IPS-NIHi7 (cell line): ENCODE measurements at regions not wholly inside any gene's neighbourhood (a gene's known extent, or its start where the extent isn't known, plus 50 kb on each side); places are given as distances from the start of the nearest gene placed in this dataset.
"Not testable (repeated sequence)": the region's sequence is repeated elsewhere in the genome, so short reads cannot be mapped to it uniquely, and the experiment has no call there.

Experiments
- DNase-seq: peaks from one replicate; pipeline ENCODE4 v3.0.0; 2012; ENCODE audit warnings: mixed read lengths; ENCODE audit errors: extremely low spot score

- DNase-seq, result no peak
These were observed 231.3 kb upstream of the FERD3L start for GRCh38 chr7:19376538-19376937.

- no peak for DNase-seq
These were observed 230.8 kb upstream of the FERD3L start for GRCh38 chr7:19375976-19376375.

GRCh38 chr7:19373334-19373733, 228.1 kb upstream of the FERD3L start:
- DNase-seq, result no peak

GRCh38 chr7:19369806-19370205, 224.6 kb upstream of the FERD3L start:
- no peak for DNase-seq

- DNase-seq, result peak; percentile 17
These were observed 224.0 kb upstream of the FERD3L start for GRCh38 chr7:19369182-19369581.

- DNase-seq, result no peak
These were observed 223.3 kb upstream of the FERD3L start for GRCh38 chr7:19368491-19368925.

- no peak for DNase-seq
These were observed 219.7 kb upstream of the FERD3L start for GRCh38 chr7:19364950-19365349.

GRCh38 chr7:19362099-19362498, 216.9 kb upstream of the FERD3L start:
- no peak for DNase-seq

GRCh38 chr7:19353180-19353579, 208.0 kb upstream of the FERD3L start:
- no peak for DNase-seq

GRCh38 chr7:19352305-19352695, 207.1 kb upstream of the FERD3L start:
- DNase-seq, result no peak

- no peak for DNase-seq
These were observed 206.4 kb upstream of the FERD3L start for GRCh38 chr7:19351341-19352304.

- DNase-seq, result no peak
These were observed 194.3 kb upstream of the FERD3L start for GRCh38 chr7:19339512-19339911.

GRCh38 chr7:19338512-19338911, 193.3 kb upstream of the FERD3L start:
- not testable (repeated sequence) for DNase-seq

GRCh38 chr7:19336836-19337383, 191.7 kb upstream of the FERD3L start:
- DNase-seq, result no peak

GRCh38 chr7:19333706-19334105, 188.5 kb upstream of the FERD3L start:
- no peak for DNase-seq

- no peak for DNase-seq
These were observed 181.8 kb upstream of the FERD3L start for GRCh38 chr7:19327018-19327417.

GRCh38 chr7:19322002-19322401, 176.8 kb upstream of the FERD3L start:
- DNase-seq, result no peak

- DNase-seq, result no peak
These were observed 173.1 kb upstream of the FERD3L start for GRCh38 chr7:19318287-19318686.

GRCh38 chr7:19317461-19317860, 172.2 kb upstream of the FERD3L start:
- DNase-seq, result no peak

GRCh38 chr7:19312416-19312815, 167.2 kb upstream of the FERD3L start:
- DNase-seq, result no peak

GRCh38 chr7:19307554-19307953, 162.3 kb upstream of the FERD3L start:
- DNase-seq, result no peak

- DNase-seq, result no peak
These were observed 160.5 kb upstream of the FERD3L start for GRCh38 chr7:19305698-19306097.

- no peak for DNase-seq
These were observed 158.9 kb upstream of the FERD3L start for GRCh38 chr7:19304086-19304485.
